Hepatocyte (in vitro differentiated cells): ENCODE measurements at regions not wholly inside any gene's neighbourhood (a gene's known extent, or its start where the extent isn't known, plus 50 kb on each side); places are given as distances from the start of the nearest gene placed in this dataset.
A peak's percentile ranks its signal among the peaks of the same experiment; 100 is the strongest.

Experiments
- DNase-seq: peaks from one replicate; pipeline ENCODE4 v3.0.0-alpha.2; 2016; ENCODE audit warnings: low spot score
- H2AFZ ChIP-seq: fragments of 200-600 bp; sonication (generic); 2 replicates; pipeline ENCODE4 v1.6.0; 2016; ENCODE audit warnings: antibody characterized with exemption, mild to moderate bottlenecking
- H3K27ac ChIP-seq: fragments of 200-600 bp; sonication (generic); 2 replicates; pipeline ENCODE4 v1.5.1; 2016; ENCODE audit warnings: mild to moderate bottlenecking
- H3K27me3 ChIP-seq: fragments of 200-600 bp; sonication (generic); 2 replicates; pipeline ENCODE4 v1.6.1; 2016
- H3K36me3 ChIP-seq: fragments of 200-600 bp; sonication (generic); replicated peaks from 2 replicates; pipeline ENCODE4 v1.5.1; 2016; ENCODE audit warnings: low read depth; ENCODE audit not compliant: insufficient read depth
- H3K4me1 ChIP-seq: fragments of 200-600 bp; sonication (generic); 2 replicates; pipeline ENCODE4 v1.5.1; 2016; ENCODE audit warnings: mild to moderate bottlenecking, moderate library complexity; ENCODE audit not compliant: insufficient read depth
- H3K4me2 ChIP-seq: fragments of 200-600 bp; sonication (generic); 2 replicates; pipeline ENCODE4 v1.6.0; 2016
- H3K4me3 ChIP-seq: fragments of 200-600 bp; sonication (generic); 2 replicates; pipeline ENCODE4 v1.5.1; 2016; ENCODE audit warnings: mild to moderate bottlenecking
- H3K79me2 ChIP-seq: fragments of 200-600 bp; sonication (generic); 2 replicates; pipeline ENCODE4 v1.6.0; 2017; ENCODE audit warnings: mild to moderate bottlenecking
- H3K9me2 ChIP-seq: fragments of 200-600 bp; sonication (generic); replicated peaks from 2 replicates; pipeline ENCODE4 v1.6.0; 2017; ENCODE audit warnings: mild to moderate bottlenecking; ENCODE audit not compliant: insufficient read depth
- H3K9me3 ChIP-seq: fragments of 200-600 bp; sonication (generic); 2 replicates; pipeline ENCODE4 v1.5.1; 2016; ENCODE audit warnings: low read depth, mild to moderate bottlenecking
- H4K20me1 ChIP-seq: fragments of 200-600 bp; sonication (generic); 2 replicates; pipeline ENCODE4 v1.6.0; 2016; ENCODE audit warnings: mild to moderate bottlenecking; ENCODE audit not compliant: insufficient read depth, poor library complexity, severe bottlenecking
- CTCF ChIP-seq: fragments of 200-600 bp; sonication (generic); IDR thresholded peaks from 2 replicates; pipeline ENCODE4 v1.5.1; 2016; ENCODE audit warnings: antibody characterized with exemption, mild to moderate bottlenecking; ENCODE audit not compliant: poor library complexity
- EZH2 ChIP-seq: fragments of 200-600 bp; sonication (generic); IDR thresholded peaks from 2 replicates; pipeline ENCODE4 v1.6.1; 2016; ENCODE audit warnings: antibody characterized with exemption, mild to moderate bottlenecking, borderline replicate concordance
- EZH2phosphoT487 ChIP-seq: fragments of 200-600 bp; sonication (generic); IDR thresholded peaks from one replicate; pipeline ENCODE4 v1.6.1; 2018; ENCODE audit warnings: antibody characterized with exemption, mild to moderate bottlenecking, low read depth, moderate library complexity; ENCODE audit not compliant: unreplicated experiment, severe bottlenecking
- WGBS: methylation state at CpG from one replicate; pipeline ENCODE4 v1.1.6; 2016; ENCODE audit warnings: low lambda C conversion rate; ENCODE audit errors: missing lambda C conversion rate; 5-methylcytosine and 5-hydroxymethylcytosine counted together

GRCh38 chr21:35743571-35743970, 316.8 kb downstream of the SETD4 start:
- Histone ChIP-seq H3K9me3 (no peaks in the 10 kb centered on the region), H4K20me1 (no peaks in the 10 kb centered on the region), H3K9me2 (no peaks in the 10 kb centered on the region), H3K4me3 (no peak overlapping the region), H3K36me3 (no peaks in the 10 kb centered on the region), H3K27ac (no peak overlapping the region), H2AFZ (no peak overlapping the region), H3K27me3 (no peaks in the 10 kb centered on the region), H3K79me2 (no peaks in the 10 kb centered on the region), H3K4me2 (no peak overlapping the region), H3K4me1 (peaks cover 7% of the 10 kb centered on the region)
- WGBS, result 91% methylated on average over 4 of the region's 4 CpGs
- no peak for TF ChIP-seq CTCF
- DNase-seq, result no peak

- H3K4me2 ChIP-seq, result no peak overlapping the region
- no peak overlapping the region for H2AFZ ChIP-seq
- peaks cover 7% of the 10 kb centered on the region for H3K9me3 ChIP-seq
- H3K79me2 ChIP-seq, result no peaks in the 10 kb centered on the region
- no peak overlapping the region for H3K27ac ChIP-seq
- H3K9me2 ChIP-seq, result no peaks in the 10 kb centered on the region
- H3K4me1 ChIP-seq, result no peaks in the 10 kb centered on the region
- TF ChIP-seq EZH2phosphoT487, result no peak
- no peak for TF ChIP-seq EZH2
- TF ChIP-seq CTCF, result no peak
- DNase-seq, result peak; percentile 18
- H3K36me3 ChIP-seq, result no peaks in the 10 kb centered on the region
- no peaks in the 10 kb centered on the region for H4K20me1 ChIP-seq
- H3K27me3 ChIP-seq, result no peaks in the 10 kb centered on the region
- no peak overlapping the region for H3K4me3 ChIP-seq
- 78% methylated on average over 8 of the region's 8 CpGs for WGBS
Observed at GRCh38 chr21:35738347-35738961, 321.9 kb downstream of the SETD4 start.

GRCh38 chr21:35737899-35738346, 322.4 kb downstream of the SETD4 start:
- Histone ChIP-seq H2AFZ (no peak overlapping the region), H3K4me2 (no peak overlapping the region)

More at GRCh38 chr21:35737899-35738346, 322.4 kb downstream of the SETD4 start:
- Histone ChIP-seq H3K9me2 (no peaks in the 10 kb centered on the region), H3K36me3 (no peaks in the 10 kb centered on the region), H3K27ac (peak overlapping the region; percentile 7), H3K79me2 (no peaks in the 10 kb centered on the region), H3K27me3 (no peaks in the 10 kb centered on the region), H3K9me3 (peaks cover 7% of the 10 kb centered on the region), H4K20me1 (no peaks in the 10 kb centered on the region), H3K4me3 (no peak overlapping the region), H3K4me1 (no peaks in the 10 kb centered on the region)
- no peak for DNase-seq
- TF ChIP-seq EZH2 (no peak), CTCF (no peak), EZH2phosphoT487 (no peak)
- 84% methylated on average over 6 of the region's 6 CpGs for WGBS
